Panc1 (cell line): ENCODE measurements at regions not wholly inside any gene's neighbourhood (a gene's known extent, or its start where the extent isn't known, plus 50 kb on each side); places are given as distances from the start of the nearest gene placed in this dataset.

Experiments used
- POLR2AphosphoS5 ChIP-seq: IDR thresholded peaks from 2 replicates; pipeline ENCODE4 v1.6.1; 2012; ENCODE audit warnings: mild to moderate bottlenecking, low read depth, low read length, moderate library complexity
- TCF7L2 ChIP-seq: IDR thresholded peaks from 2 replicates; pipeline ENCODE4 v1.6.1; 2011; ENCODE audit warnings: mild to moderate bottlenecking, low read depth, low read length, inconsistent platforms
- TF ChIP-seq, protein P1 (sequence below): fragments of 450-650 bp; IDR thresholded peaks from 2 replicates; pipeline ENCODE4 v1.5.1; 2017; ENCODE audit warnings: mild to moderate bottlenecking
- TF ChIP-seq, protein P2 (sequence below), 2 experiments: IDR thresholded peaks; 2 replicates each; pipeline ENCODE4 v1.6.1; 2011 to 2012; ENCODE audit warnings: low read depth in 2 of 2, control low read depth in 1 of 2, low read length in 1 of 2, mild to moderate bottlenecking in 1 of 2, moderate library complexity in 1 of 2; ENCODE audit not compliant: insufficient read depth in 1 of 2

DNA sequence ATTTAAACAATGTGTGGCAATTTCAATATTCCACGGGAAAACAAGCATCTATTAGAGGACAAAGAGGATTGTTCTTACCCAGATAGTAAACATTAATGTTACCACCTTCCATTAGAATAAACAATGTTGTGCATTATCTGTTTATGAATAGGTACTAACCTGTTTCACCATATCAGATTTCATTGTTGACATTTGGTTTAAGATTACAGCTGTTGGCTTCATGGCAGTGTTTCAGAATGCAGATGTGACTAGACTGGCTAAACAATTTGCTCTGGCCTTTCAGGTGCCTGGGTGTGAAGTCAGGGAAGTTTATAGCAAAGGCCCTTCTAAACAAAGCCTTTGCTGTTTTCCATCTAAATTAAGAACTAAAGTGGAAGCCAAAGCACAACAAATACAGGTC, 464.7 kb upstream of the FAM47C start:
- TF ChIP-seq, protein P1, sequence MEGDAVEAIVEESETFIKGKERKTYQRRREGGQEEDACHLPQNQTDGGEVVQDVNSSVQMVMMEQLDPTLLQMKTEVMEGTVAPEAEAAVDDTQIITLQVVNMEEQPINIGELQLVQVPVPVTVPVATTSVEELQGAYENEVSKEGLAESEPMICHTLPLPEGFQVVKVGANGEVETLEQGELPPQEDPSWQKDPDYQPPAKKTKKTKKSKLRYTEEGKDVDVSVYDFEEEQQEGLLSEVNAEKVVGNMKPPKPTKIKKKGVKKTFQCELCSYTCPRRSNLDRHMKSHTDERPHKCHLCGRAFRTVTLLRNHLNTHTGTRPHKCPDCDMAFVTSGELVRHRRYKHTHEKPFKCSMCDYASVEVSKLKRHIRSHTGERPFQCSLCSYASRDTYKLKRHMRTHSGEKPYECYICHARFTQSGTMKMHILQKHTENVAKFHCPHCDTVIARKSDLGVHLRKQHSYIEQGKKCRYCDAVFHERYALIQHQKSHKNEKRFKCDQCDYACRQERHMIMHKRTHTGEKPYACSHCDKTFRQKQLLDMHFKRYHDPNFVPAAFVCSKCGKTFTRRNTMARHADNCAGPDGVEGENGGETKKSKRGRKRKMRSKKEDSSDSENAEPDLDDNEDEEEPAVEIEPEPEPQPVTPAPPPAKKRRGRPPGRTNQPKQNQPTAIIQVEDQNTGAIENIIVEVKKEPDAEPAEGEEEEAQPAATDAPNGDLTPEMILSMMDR, result no peak
- TF ChIP-seq TCF7L2 (no peak), POLR2AphosphoS5 (no peak)
- TF ChIP-seq, protein P2, sequence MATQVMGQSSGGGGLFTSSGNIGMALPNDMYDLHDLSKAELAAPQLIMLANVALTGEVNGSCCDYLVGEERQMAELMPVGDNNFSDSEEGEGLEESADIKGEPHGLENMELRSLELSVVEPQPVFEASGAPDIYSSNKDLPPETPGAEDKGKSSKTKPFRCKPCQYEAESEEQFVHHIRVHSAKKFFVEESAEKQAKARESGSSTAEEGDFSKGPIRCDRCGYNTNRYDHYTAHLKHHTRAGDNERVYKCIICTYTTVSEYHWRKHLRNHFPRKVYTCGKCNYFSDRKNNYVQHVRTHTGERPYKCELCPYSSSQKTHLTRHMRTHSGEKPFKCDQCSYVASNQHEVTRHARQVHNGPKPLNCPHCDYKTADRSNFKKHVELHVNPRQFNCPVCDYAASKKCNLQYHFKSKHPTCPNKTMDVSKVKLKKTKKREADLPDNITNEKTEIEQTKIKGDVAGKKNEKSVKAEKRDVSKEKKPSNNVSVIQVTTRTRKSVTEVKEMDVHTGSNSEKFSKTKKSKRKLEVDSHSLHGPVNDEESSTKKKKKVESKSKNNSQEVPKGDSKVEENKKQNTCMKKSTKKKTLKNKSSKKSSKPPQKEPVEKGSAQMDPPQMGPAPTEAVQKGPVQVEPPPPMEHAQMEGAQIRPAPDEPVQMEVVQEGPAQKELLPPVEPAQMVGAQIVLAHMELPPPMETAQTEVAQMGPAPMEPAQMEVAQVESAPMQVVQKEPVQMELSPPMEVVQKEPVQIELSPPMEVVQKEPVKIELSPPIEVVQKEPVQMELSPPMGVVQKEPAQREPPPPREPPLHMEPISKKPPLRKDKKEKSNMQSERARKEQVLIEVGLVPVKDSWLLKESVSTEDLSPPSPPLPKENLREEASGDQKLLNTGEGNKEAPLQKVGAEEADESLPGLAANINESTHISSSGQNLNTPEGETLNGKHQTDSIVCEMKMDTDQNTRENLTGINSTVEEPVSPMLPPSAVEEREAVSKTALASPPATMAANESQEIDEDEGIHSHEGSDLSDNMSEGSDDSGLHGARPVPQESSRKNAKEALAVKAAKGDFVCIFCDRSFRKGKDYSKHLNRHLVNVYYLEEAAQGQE (IDR thresholded peaks at IDR 0.05; ENCODE audit: insufficient read depth in 1 of 2, low read depth in 2 of 2, low read length in 1 of 2), result no peak
